ENCODE measurements at regions not wholly inside any gene's neighbourhood (a gene's known extent, or its start where the extent isn't known, plus 50 kb on each side); places are given as distances from the start of the nearest gene placed in this dataset.

DNA sequence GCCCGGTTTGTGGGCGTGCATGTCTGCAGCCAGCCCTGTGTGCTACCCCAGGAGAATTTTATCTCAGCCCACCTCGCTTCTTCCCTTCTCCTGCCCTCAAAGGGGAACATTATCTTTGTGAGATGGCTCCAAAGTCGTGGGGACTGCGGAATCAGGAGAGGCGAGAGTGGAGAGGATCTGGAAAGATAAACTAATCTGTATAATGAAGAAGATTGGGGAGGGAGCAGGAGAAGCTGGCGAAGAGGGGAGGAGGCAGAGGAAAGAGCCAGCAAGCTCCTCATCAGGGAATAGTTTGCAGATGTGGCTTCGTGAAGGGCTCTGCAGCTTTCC, 310.3 kb downstream of the MATN1 start:
- H3K4me3 ChIP-seq (ENCODE audit: low read length), result no peak overlapping the region
- H3K9me3 ChIP-seq (ENCODE audit: insufficient read depth, low read depth, low read length), result no peaks in the 10 kb centered on the region
- no peaks in the 10 kb centered on the region for H3K27me3 ChIP-seq (ENCODE audit: insufficient read depth, low read length)
- H3K4me1 ChIP-seq (ENCODE audit: insufficient read depth, low read length), result no peaks in the 10 kb centered on the region
- H3K36me3 ChIP-seq (ENCODE audit: insufficient read depth, low read depth, low read length), result no peaks in the 10 kb centered on the region
- no peak overlapping the region for H3K9ac ChIP-seq (ENCODE audit: low read depth, low read length)
- H3K27ac ChIP-seq (ENCODE audit: low read length), result no peak overlapping the region

DNA sequence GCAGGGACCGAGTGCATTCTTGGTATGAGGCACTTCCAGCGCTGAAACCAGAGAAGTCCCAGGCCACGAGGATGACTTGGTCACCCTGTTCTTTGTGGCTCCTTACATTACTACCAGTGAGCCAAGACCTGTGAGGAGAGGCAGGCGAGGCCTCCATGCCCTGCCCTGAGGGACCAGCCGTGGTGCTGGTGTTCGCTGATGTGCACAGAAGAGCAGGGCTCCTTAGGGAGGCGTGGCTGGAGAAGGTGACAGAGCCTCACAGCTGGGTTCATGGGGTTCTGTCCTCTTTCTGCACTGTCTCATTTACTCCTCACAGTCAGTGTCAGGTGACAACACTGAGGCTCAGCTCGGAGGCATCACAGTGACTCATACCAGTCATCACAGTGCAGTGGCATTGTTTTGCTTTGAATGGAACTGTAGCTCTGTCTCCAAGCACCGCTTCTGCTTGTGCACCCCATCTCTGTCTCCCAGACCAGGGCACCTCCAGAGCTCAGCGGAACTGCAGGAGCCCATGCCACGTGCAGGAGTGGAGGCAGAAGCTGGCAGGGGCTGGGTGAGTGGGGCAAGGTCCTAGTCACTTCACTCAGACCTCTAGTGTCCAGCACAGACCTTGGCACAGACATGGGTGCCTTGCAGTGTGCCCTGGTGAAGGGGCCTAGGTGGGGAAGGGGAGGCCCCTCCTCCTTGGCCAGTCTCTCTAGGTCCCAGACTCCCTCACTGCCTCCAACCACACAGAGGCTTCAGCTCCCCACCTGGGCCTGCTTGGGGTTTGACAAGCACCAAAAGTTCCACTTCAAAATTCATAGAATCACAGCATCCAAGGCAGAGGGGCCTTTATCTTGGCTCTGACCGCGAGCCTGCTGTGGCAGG, 310.9 kb downstream of the MATN1 start:
- Histone ChIP-seq H3K9me3 (ENCODE audit: insufficient read depth, low read depth, low read length) (no peaks in the 10 kb centered on the region), H3K9ac (ENCODE audit: low read depth, low read length) (no peak overlapping the region), H3K4me1 (ENCODE audit: insufficient read depth, low read length) (no peaks in the 10 kb centered on the region), H3K4me3 (ENCODE audit: low read length) (no peak overlapping the region), H3K36me3 (ENCODE audit: insufficient read depth, low read depth, low read length) (no peaks in the 10 kb centered on the region), H3K27ac (ENCODE audit: low read length) (no peak overlapping the region), H3K27me3 (ENCODE audit: insufficient read depth, low read length) (no peaks in the 10 kb centered on the region)

DNA sequence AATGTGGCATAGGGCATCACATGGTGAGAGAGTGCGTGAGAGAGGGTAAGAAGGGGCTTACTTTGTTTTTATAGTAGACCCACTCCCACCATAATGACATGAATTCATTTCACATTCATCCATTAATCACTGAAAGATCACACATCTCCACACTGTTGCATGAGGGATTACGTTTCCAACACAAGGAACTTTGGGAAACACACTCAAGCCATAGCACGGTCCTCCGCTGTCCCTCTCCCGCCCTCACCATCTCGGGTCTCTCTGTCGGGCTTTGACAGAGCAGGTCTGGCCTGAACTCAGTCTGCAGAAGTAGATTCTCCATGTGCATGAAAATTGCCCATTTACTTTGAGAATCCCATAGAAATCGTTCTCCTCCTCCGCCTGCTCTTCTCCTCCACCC, 312.2 kb downstream of the MATN1 start:
- H3K36me3 ChIP-seq (ENCODE audit: insufficient read depth, low read depth, low read length), result no peaks in the 10 kb centered on the region
- H3K27ac ChIP-seq (ENCODE audit: low read length), result no peak overlapping the region
- H3K9me3 ChIP-seq (ENCODE audit: insufficient read depth, low read depth, low read length), result no peaks in the 10 kb centered on the region
- H3K27me3 ChIP-seq (ENCODE audit: insufficient read depth, low read length), result no peaks in the 10 kb centered on the region
- H3K4me1 ChIP-seq (ENCODE audit: insufficient read depth, low read length), result no peaks in the 10 kb centered on the region
- H3K4me3 ChIP-seq (ENCODE audit: low read length), result no peak overlapping the region
- no peak overlapping the region for H3K9ac ChIP-seq (ENCODE audit: low read depth, low read length)

DNA sequence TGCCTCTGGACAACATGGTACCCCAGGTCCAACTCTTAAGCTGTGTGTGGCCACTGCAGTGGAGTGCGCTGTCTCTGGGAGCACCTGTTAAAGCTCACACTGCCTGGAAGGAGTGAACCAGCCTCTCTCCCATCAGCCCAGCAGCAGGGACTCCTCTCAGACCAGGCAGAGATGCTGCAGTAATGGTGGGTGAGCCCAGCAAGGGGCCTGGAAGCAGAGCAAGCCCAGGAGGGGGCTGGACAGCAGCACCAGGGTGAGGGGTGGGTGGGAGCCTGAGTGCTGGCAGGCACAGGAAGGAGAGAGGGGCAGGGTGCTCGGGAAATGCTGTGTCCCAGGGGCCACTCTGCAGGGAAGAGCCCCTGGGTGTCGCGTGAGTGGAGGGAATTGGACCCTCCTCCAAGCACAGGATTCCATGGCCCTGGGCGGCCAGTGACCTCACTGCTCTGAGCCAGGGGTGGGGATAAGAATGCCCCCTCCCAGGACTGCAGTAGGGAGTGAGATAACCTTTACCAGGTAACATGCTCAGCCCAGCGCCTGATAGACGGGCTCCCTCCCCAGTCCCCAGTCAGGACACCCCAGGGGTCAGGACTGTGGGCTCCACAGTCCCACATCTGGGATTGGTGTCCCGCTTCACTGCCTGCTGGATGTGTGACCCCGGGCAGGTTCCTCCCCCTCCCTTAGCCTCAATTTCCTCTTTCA, 313.1 kb downstream of the MATN1 start:
- Histone ChIP-seq H3K4me3 (ENCODE audit: low read length) (no peak overlapping the region), H3K9ac (ENCODE audit: low read depth, low read length) (no peak overlapping the region), H3K27me3 (ENCODE audit: insufficient read depth, low read length) (no peaks in the 10 kb centered on the region)

DNA sequence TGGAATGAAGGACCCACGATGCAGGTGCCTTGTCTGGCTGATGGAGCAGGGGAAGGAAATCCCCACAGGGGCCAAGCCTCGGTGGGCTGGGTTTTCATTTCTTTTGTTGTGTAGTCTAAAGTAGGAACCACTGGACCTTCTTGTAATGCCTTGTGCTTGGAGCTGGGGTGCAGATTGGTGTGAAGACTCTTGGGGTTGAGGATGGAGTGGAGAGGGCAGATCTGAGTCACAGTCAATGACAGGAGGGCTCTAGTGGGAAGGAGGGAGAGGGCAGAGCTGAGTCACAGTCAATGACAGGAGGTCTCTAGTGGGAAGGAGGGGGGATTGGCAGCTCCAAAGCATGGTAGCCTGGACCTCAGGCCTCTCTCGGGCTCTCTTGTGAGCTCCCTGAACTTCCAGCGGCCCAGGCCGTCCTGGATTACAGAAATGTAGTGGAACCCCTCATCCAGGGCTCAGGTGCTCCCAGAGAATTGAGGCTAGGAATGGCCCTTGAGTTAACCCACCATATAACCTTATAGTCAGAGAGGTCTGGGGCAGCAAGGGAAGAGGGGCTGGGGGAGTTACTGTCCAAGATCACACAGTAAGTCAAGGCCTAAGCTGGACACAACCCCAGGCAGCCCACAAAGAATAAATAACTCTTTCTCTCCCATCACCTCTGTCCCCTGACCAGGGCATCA, 313.8 kb downstream of the MATN1 start:
- Histone ChIP-seq H3K9ac (ENCODE audit: low read depth, low read length) (no peak overlapping the region), H3K4me3 (ENCODE audit: low read length) (no peak overlapping the region), H3K4me1 (ENCODE audit: insufficient read depth, low read length) (no peaks in the 10 kb centered on the region), H3K27ac (ENCODE audit: low read length) (no peak overlapping the region), H3K27me3 (ENCODE audit: insufficient read depth, low read length) (no peaks in the 10 kb centered on the region), H3K9me3 (ENCODE audit: insufficient read depth, low read depth, low read length) (no peaks in the 10 kb centered on the region), H3K36me3 (ENCODE audit: insufficient read depth, low read depth, low read length) (no peaks in the 10 kb centered on the region)

More for the DNA sequence above, 313.1 kb downstream of the MATN1 start:
- Histone ChIP-seq H3K4me1 (ENCODE audit: insufficient read depth, low read length) (no peaks in the 10 kb centered on the region), H3K27ac (ENCODE audit: low read length) (no peak overlapping the region), H3K9me3 (ENCODE audit: insufficient read depth, low read depth, low read length) (no peaks in the 10 kb centered on the region), H3K36me3 (ENCODE audit: insufficient read depth, low read depth, low read length) (no peaks in the 10 kb centered on the region)

DNA sequence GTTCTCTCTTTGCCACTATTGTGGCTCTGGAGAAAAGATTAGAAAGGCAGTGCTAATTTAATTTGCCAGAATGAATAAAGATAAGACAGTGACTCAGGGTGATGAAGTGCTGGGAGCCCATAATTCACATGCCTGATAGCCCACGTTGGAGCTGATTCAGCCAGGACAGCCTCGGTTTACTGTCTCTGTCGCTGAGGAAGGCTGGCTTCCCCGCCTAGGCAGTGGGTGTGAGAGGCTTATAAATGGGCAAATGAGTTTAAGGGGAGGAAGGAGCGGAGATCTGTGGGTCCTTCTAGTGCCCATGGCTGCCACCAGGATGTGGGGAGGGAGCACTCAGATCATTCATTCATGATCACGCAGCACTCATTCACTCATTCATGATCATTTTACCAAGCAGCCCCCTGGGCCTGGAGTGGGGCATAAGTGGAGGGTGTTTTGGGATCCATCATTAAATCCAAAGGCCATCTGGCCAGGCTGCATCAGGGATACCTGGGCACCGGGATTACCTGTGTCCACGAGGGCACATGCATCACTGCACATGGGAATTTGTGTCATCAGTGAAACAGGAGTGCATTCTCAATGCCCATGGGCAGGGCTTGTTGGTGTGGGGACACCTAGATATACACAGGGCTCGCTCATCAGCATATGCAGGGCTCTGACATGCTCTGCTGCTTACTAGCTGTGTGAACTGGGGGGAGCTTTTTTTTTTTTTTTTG, 315.4 kb downstream of the MATN1 start:
- Histone ChIP-seq H3K4me1 (ENCODE audit: insufficient read depth, low read length) (no peaks in the 10 kb centered on the region), H3K9me3 (ENCODE audit: insufficient read depth, low read depth, low read length) (no peaks in the 10 kb centered on the region), H3K27ac (ENCODE audit: low read length) (no peak overlapping the region), H3K27me3 (ENCODE audit: insufficient read depth, low read length) (no peaks in the 10 kb centered on the region), H3K9ac (ENCODE audit: low read depth, low read length) (no peak overlapping the region), H3K36me3 (ENCODE audit: insufficient read depth, low read depth, low read length) (no peaks in the 10 kb centered on the region), H3K4me3 (ENCODE audit: low read length) (no peak overlapping the region)

DNA sequence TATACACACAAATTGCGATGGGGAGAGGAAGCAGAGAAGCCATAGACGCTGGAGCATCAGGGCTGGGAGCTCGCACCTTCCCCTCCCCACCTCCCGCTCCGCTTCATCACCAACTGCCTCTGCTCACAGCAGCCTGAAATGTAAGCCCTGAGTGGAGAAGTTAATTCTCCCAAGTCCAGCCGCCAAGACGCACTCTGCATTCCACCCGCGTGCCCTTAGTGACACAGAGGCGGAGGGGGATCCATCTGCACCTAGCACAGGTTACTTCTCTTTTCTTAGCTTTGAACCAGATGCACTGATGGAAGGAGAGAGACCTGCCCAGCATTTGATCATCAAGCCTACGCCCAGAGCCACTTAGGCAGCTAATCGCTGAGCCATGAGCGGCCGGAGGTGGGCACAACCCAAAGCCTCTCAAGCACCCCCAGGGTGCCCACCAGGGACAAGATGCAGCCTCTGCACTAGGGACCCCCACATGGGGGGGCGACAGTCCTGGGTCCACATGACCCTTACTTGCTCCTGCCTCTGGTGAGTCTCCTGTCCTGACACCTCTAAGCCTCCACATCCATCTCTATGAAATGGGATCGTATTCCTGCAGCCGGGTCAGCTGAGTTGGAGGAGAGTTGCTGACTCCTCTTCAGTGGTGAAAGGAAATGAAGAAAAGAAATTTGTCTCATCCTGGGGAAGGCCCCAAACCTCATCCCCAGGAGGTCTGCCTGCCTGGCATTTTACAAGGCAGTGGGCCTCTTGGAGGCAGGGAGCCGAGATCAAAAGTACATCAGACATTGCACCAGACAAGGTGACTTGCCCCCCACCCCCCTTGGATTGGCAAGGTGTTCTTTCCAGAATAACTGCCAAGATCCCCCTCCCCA, 316.2 kb downstream of the MATN1 start:
- H3K36me3 ChIP-seq (ENCODE audit: insufficient read depth, low read depth, low read length), result no peaks in the 10 kb centered on the region
- H3K27me3 ChIP-seq (ENCODE audit: insufficient read depth, low read length), result no peaks in the 10 kb centered on the region
- H3K4me1 ChIP-seq (ENCODE audit: insufficient read depth, low read length), result no peaks in the 10 kb centered on the region
- H3K9ac ChIP-seq (ENCODE audit: low read depth, low read length), result no peak overlapping the region
- no peak overlapping the region for H3K27ac ChIP-seq (ENCODE audit: low read length)
- no peaks in the 10 kb centered on the region for H3K9me3 ChIP-seq (ENCODE audit: insufficient read depth, low read depth, low read length)
- H3K4me3 ChIP-seq (ENCODE audit: low read length), result no peak overlapping the region

DNA sequence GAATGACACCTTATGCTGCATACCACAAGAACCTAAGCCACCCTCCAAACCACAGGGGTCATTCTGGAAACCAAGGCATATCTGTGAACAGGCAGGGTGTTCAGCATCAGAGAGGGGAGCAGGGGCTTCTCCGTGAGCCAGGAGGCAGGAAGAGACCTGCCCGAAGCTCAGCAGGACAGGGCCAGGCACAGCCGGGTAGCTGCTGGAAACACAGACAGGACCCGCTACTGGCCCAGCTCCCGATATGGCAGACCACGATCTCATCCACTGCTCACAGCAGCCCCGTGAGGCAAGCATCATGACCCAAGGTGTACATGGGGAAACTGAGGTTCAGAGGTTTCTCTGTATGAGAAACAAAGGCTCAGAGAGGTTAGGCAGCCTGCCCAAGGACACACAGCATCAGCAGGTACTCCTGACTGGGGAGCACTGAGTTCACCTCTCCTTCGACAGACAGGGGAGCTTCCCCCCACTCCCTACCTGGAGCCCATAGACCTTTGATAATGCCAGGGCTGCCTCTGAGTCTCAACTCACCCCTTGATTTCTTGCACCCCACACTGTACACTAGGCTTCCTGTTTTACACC, 317.7 kb downstream of the MATN1 start:
- no peaks in the 10 kb centered on the region for H3K4me1 ChIP-seq (ENCODE audit: insufficient read depth, low read length)
- no peak overlapping the region for H3K27ac ChIP-seq (ENCODE audit: low read length)
- no peak overlapping the region for H3K4me3 ChIP-seq (ENCODE audit: low read length)
- H3K9me3 ChIP-seq (ENCODE audit: insufficient read depth, low read depth, low read length), result no peaks in the 10 kb centered on the region
- H3K36me3 ChIP-seq (ENCODE audit: insufficient read depth, low read depth, low read length), result no peaks in the 10 kb centered on the region
- no peaks in the 10 kb centered on the region for H3K27me3 ChIP-seq (ENCODE audit: insufficient read depth, low read length)
- H3K9ac ChIP-seq (ENCODE audit: low read depth, low read length), result no peak overlapping the region

DNA sequence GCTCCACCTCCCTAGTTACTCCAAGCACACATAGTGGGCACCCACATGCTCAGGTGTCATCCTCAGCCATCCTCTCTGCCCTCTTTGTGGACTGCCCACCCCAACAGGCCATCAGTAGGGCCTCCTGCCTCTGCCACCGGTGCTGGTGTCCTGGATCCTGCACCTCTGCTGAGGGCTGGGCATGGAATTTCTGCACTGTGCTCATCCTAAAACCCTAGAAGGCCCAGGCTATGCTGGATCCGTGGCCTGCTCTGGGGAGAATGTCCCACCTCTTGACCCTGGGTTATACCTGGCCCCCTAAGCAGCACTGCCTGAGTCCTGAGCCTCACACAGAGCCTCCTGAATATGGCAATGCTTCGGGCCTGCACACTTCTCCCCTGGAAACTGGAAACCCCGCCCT, 318.3 kb downstream of the MATN1 start:
- H3K27me3 ChIP-seq (ENCODE audit: insufficient read depth, low read length), result no peaks in the 10 kb centered on the region
- no peaks in the 10 kb centered on the region for H3K9me3 ChIP-seq (ENCODE audit: insufficient read depth, low read depth, low read length)
- H3K4me3 ChIP-seq (ENCODE audit: low read length), result no peak overlapping the region
- no peak overlapping the region for H3K27ac ChIP-seq (ENCODE audit: low read length)
- H3K9ac ChIP-seq (ENCODE audit: low read depth, low read length), result no peak overlapping the region
- no peaks in the 10 kb centered on the region for H3K36me3 ChIP-seq (ENCODE audit: insufficient read depth, low read depth, low read length)
- no peaks in the 10 kb centered on the region for H3K4me1 ChIP-seq (ENCODE audit: insufficient read depth, low read length)

DNA sequence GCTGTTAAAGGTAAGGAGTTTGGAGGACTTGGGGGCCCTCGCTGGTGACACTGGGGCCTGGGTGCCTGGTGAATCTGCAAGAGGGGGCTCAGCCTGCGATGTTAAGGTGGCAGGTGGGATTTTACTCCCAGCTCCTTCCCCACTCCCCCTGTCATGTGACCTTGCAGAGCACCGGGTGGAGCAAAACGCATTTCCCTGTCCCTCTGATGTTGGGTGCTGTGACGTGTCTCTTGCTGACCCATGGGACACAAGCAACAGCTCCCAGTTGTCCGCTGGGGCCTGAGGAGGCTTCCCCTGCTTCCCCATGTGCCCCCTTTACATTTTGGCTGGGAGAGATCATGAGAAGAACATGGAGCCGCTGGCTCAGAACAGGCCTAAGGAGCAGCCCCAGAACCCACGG, 319.0 kb downstream of the MATN1 start:
- Histone ChIP-seq H3K36me3 (ENCODE audit: insufficient read depth, low read depth, low read length) (no peaks in the 10 kb centered on the region), H3K4me3 (ENCODE audit: low read length) (no peak overlapping the region), H3K9ac (ENCODE audit: low read depth, low read length) (no peak overlapping the region), H3K27me3 (ENCODE audit: insufficient read depth, low read length) (no peaks in the 10 kb centered on the region), H3K9me3 (ENCODE audit: insufficient read depth, low read depth, low read length) (no peaks in the 10 kb centered on the region), H3K27ac (ENCODE audit: low read length) (no peak overlapping the region), H3K4me1 (ENCODE audit: insufficient read depth, low read length) (no peaks in the 10 kb centered on the region)
